BLaER1 (cell line): ENCODE measurements at regions not wholly inside any gene's neighbourhood (a gene's known extent, or its start where the extent isn't known, plus 50 kb on each side); places are given as distances from the start of the nearest gene placed in this dataset.

Experiments
- H3K27ac ChIP-seq: shearing (Covaris generic); formaldehyde crosslinking; 2 replicates; pipeline ENCODE4 v1.8.1; 2022
- H3K27me3 ChIP-seq: shearing (Covaris generic); formaldehyde crosslinking; 2 replicates; pipeline ENCODE4 v1.8.1; 2022
- H3K36me3 ChIP-seq: shearing (Covaris generic); formaldehyde crosslinking; 2 replicates; pipeline ENCODE4 v1.8.1; 2022
- H3K4me1 ChIP-seq: shearing (Covaris generic); formaldehyde crosslinking; 2 replicates; pipeline ENCODE4 v1.8.1; 2022
- H3K4me2 ChIP-seq: shearing (Covaris generic); formaldehyde crosslinking; 2 replicates; pipeline ENCODE4 v1.8.1; 2022
- H3K4me3 ChIP-seq: shearing (Covaris generic); formaldehyde crosslinking; 2 replicates; pipeline ENCODE4 v1.8.1; 2022
- H3K9ac ChIP-seq: shearing (Covaris generic); formaldehyde crosslinking; 2 replicates; pipeline ENCODE4 v1.8.1; 2022
- H3K9me3 ChIP-seq: shearing (Covaris generic); formaldehyde crosslinking; 2 replicates; pipeline ENCODE4 v1.8.1; 2022
- H4K20me1 ChIP-seq: shearing (Covaris generic); formaldehyde crosslinking; 2 replicates; pipeline ENCODE4 v1.8.1; 2022
- Cebpa-rat ChIP-seq: shearing (Covaris generic); IDR thresholded peaks from 2 replicates; pipeline ENCODE4 v1.8.1; 2022

- no peak overlapping the region for H3K27ac ChIP-seq
- H3K4me2 ChIP-seq = no peak overlapping the region
- peaks cover 9% of the 10 kb centered on the region for H3K4me1 ChIP-seq
- no peaks in the 10 kb centered on the region for H3K9me3 ChIP-seq
- no peak overlapping the region for H3K9ac ChIP-seq
- no peaks in the 10 kb centered on the region for H4K20me1 ChIP-seq
- peaks cover 5% of the 10 kb centered on the region; the same call in 1 of the 2 replicates for H3K36me3 ChIP-seq
- no peaks in the 10 kb centered on the region for H3K27me3 ChIP-seq
- H3K4me3 ChIP-seq = no peak overlapping the region
- TF ChIP-seq Cebpa-rat = no peak
Measured at GRCh38 chr13:74032325-74032724, 101.9 kb downstream of the KLF12 start.

- peak overlapping the region; percentile 64 for H3K4me2 ChIP-seq
- no peaks in the 10 kb centered on the region for H3K27me3 ChIP-seq
- H3K36me3 ChIP-seq = peaks cover 19% of the 10 kb centered on the region; the same call in 1 of the 2 replicates
- H3K27ac ChIP-seq = peak overlapping the region; percentile 10; the same call in 1 of the 2 replicates
- H4K20me1 ChIP-seq = no peaks in the 10 kb centered on the region
- peaks cover 18% of the 10 kb centered on the region for H3K4me1 ChIP-seq
- peaks cover 7% of the 10 kb centered on the region for H3K9me3 ChIP-seq
- no peak overlapping the region for H3K4me3 ChIP-seq
- no peak for TF ChIP-seq Cebpa-rat
- H3K9ac ChIP-seq = no peak overlapping the region
Measured at GRCh38 chr13:74027161-74027779, 106.9 kb downstream of the KLF12 start.

GRCh38 chr13:74026753-74027152 is 107.5 kb downstream of the KLF12 start:
- Histone ChIP-seq H3K4me3 (no peak overlapping the region), H3K27ac (peak overlapping the region; percentile 10; the same call in 1 of the 2 replicates), H3K4me2 (peak overlapping the region; percentile 64), H3K4me1 (peaks cover 18% of the 10 kb centered on the region), H3K9me3 (peaks cover 11% of the 10 kb centered on the region), H4K20me1 (no peaks in the 10 kb centered on the region), H3K9ac (no peak overlapping the region), H3K36me3 (peaks cover 24% of the 10 kb centered on the region), H3K27me3 (no peaks in the 10 kb centered on the region)
- no peak for TF ChIP-seq Cebpa-rat

- no peak overlapping the region for H3K4me2 ChIP-seq
- H3K27me3 ChIP-seq = no peaks in the 10 kb centered on the region
- TF ChIP-seq Cebpa-rat = no peak
- no peak overlapping the region for H3K9ac ChIP-seq
- H3K27ac ChIP-seq = no peak overlapping the region
- peaks cover 11% of the 10 kb centered on the region for H3K9me3 ChIP-seq
- H4K20me1 ChIP-seq = no peaks in the 10 kb centered on the region
- H3K36me3 ChIP-seq = peaks cover 31% of the 10 kb centered on the region
- no peak overlapping the region for H3K4me3 ChIP-seq
- H3K4me1 ChIP-seq = peaks cover 18% of the 10 kb centered on the region
Measured at GRCh38 chr13:74025369-74025768, 108.8 kb downstream of the KLF12 start.

- Histone ChIP-seq H3K9me3 (peaks cover 11% of the 10 kb centered on the region), H3K4me3 (no peak overlapping the region), H3K27me3 (no peaks in the 10 kb centered on the region), H3K4me1 (peaks cover 18% of the 10 kb centered on the region), H3K4me2 (no peak overlapping the region), H3K36me3 (peaks cover 31% of the 10 kb centered on the region), H4K20me1 (no peaks in the 10 kb centered on the region), H3K9ac (no peak overlapping the region), H3K27ac (no peak overlapping the region)
- no peak for TF ChIP-seq Cebpa-rat
Measured at GRCh38 chr13:74024856-74025255, 109.3 kb downstream of the KLF12 start.

GRCh38 chr13:74024314-74024713 is 109.9 kb downstream of the KLF12 start:
- Histone ChIP-seq H3K9me3 (peaks cover 11% of the 10 kb centered on the region), H3K36me3 (peaks cover 31% of the 10 kb centered on the region), H3K27me3 (no peaks in the 10 kb centered on the region), H4K20me1 (no peaks in the 10 kb centered on the region), H3K9ac (no peak overlapping the region), H3K4me2 (no peak overlapping the region), H3K4me1 (peaks cover 18% of the 10 kb centered on the region), H3K27ac (no peak overlapping the region), H3K4me3 (no peak overlapping the region)
- TF ChIP-seq Cebpa-rat = no peak

GRCh38 chr13:74023484-74023883 is 110.7 kb downstream of the KLF12 start:
- Histone ChIP-seq H3K4me2 (no peak overlapping the region), H3K9me3 (peaks cover 11% of the 10 kb centered on the region), H3K27me3 (no peaks in the 10 kb centered on the region), H3K36me3 (peaks cover 31% of the 10 kb centered on the region), H3K9ac (no peak overlapping the region), H3K27ac (no peak overlapping the region), H3K4me1 (peaks cover 18% of the 10 kb centered on the region), H4K20me1 (no peaks in the 10 kb centered on the region), H3K4me3 (no peak overlapping the region)
- TF ChIP-seq Cebpa-rat = no peak

GRCh38 chr13:74021505-74021904 is 112.7 kb downstream of the KLF12 start:
- Histone ChIP-seq H3K4me1 (peaks cover 10% of the 10 kb centered on the region), H3K27me3 (no peaks in the 10 kb centered on the region), H3K36me3 (peaks cover 31% of the 10 kb centered on the region), H3K9ac (no peak overlapping the region), H4K20me1 (no peaks in the 10 kb centered on the region; the same call in 1 of the 2 replicates), H3K4me2 (no peak overlapping the region), H3K27ac (no peak overlapping the region), H3K9me3 (peaks cover 11% of the 10 kb centered on the region), H3K4me3 (no peak overlapping the region)
- no peak for TF ChIP-seq Cebpa-rat

GRCh38 chr13:74018062-74018431 is 116.2 kb downstream of the KLF12 start:
- H3K4me2 ChIP-seq = no peak overlapping the region
- no peak overlapping the region for H3K27ac ChIP-seq
- H3K9me3 ChIP-seq = peaks cover 11% of the 10 kb centered on the region
- H3K9ac ChIP-seq = no peak overlapping the region
- H3K36me3 ChIP-seq = peaks cover 18% of the 10 kb centered on the region
- no peak for TF ChIP-seq Cebpa-rat
- peaks cover 9% of the 10 kb centered on the region; the same call in 1 of the 2 replicates for H3K4me1 ChIP-seq
- no peaks in the 10 kb centered on the region for H3K27me3 ChIP-seq
- H4K20me1 ChIP-seq = no peaks in the 10 kb centered on the region; the same call in 1 of the 2 replicates
- no peak overlapping the region for H3K4me3 ChIP-seq

GRCh38 chr13:74017301-74018061 is 116.7 kb downstream of the KLF12 start:
- Histone ChIP-seq H3K4me3 (no peak overlapping the region), H3K9ac (no peak overlapping the region), H3K27ac (no peak overlapping the region), H3K9me3 (peaks cover 6% of the 10 kb centered on the region), H4K20me1 (no peaks in the 10 kb centered on the region; the same call in 1 of the 2 replicates), H3K4me2 (no peak overlapping the region), H3K4me1 (peaks cover 9% of the 10 kb centered on the region; the same call in 1 of the 2 replicates), H3K36me3 (peaks cover 16% of the 10 kb centered on the region), H3K27me3 (no peaks in the 10 kb centered on the region)
- no peak for TF ChIP-seq Cebpa-rat
